MM.1S (cell line): ENCODE measurements at regions not wholly inside any gene's neighbourhood (a gene's known extent, or its start where the extent isn't known, plus 50 kb on each side); places are given as distances from the start of the nearest gene placed in this dataset.

Experiments
- DNase-seq: peaks from one replicate; pipeline ENCODE4 v3.0.0-alpha.2; 2015
- H2AFZ ChIP-seq: fragments of 300-600 bp; sonication (generic); 2 replicates; pipeline ENCODE4 v1.6.0; 2016; ENCODE audit warnings: antibody characterized with exemption, low read length
- H3F3A ChIP-seq: fragments of 300-600 bp; sonication (generic); 2 replicates; pipeline ENCODE4 v1.6.1; 2016; ENCODE audit warnings: mild to moderate bottlenecking, antibody characterized with exemption, low read length, moderate library complexity, mixed read lengths; ENCODE audit not compliant: insufficient read depth
- H3K27ac ChIP-seq: fragments of 300-600 bp; sonication (generic); 2 replicates; pipeline ENCODE4 v1.5.1; 2016; ENCODE audit warnings: mild to moderate bottlenecking, low read length
- H3K27me3 ChIP-seq: fragments of 300-600 bp; sonication (generic); replicated peaks from 2 replicates; pipeline ENCODE4 v1.6.0; 2016; ENCODE audit warnings: low read length; ENCODE audit not compliant: insufficient read depth
- H3K36me3 ChIP-seq: fragments of 300-600 bp; sonication (generic); replicated peaks from 2 replicates; pipeline ENCODE4 v1.6.1; 2016; ENCODE audit warnings: mild to moderate bottlenecking, low read length, mixed read lengths; ENCODE audit not compliant: insufficient read depth
- H3K4me1 ChIP-seq: fragments of 300-600 bp; sonication (generic); 2 replicates; pipeline ENCODE4 v1.6.1; 2016; ENCODE audit warnings: low read length, mixed read lengths
- H3K4me2 ChIP-seq: fragments of 300-600 bp; sonication (generic); 2 replicates; pipeline ENCODE4 v1.6.0; 2016; ENCODE audit warnings: low read depth, low read length
- H3K4me3 ChIP-seq: fragments of 300-600 bp; sonication (generic); 2 replicates; pipeline ENCODE4 v1.5.1; 2016; ENCODE audit warnings: low read length, mixed read lengths
- H3K79me2 ChIP-seq: fragments of 300-600 bp; sonication (generic); 2 replicates; pipeline ENCODE4 v1.6.1; 2016; ENCODE audit warnings: mixed run types, low read length, mixed read lengths
- H3K9ac ChIP-seq: fragments of 300-600 bp; sonication (generic); 2 replicates; pipeline ENCODE4 v1.6.1; 2016; ENCODE audit warnings: low read length, mixed read lengths
- H3K9me2 ChIP-seq: fragments of 300-600 bp; sonication (generic); replicated peaks from 2 replicates; pipeline ENCODE4 v1.6.1; 2016; ENCODE audit warnings: mild to moderate bottlenecking, low read length, mixed read lengths; ENCODE audit not compliant: insufficient read depth
- H3K9me3 ChIP-seq: fragments of 300-600 bp; sonication (generic); replicated peaks from 2 replicates; pipeline ENCODE4 v1.6.1; 2016; ENCODE audit warnings: mild to moderate bottlenecking, low read length, mixed read lengths; ENCODE audit not compliant: insufficient read depth
- H4K20me1 ChIP-seq: fragments of 300-600 bp; sonication (generic); 2 replicates; pipeline ENCODE4 v1.6.1; 2016; ENCODE audit warnings: mild to moderate bottlenecking, low read length, moderate library complexity, mixed read lengths; ENCODE audit not compliant: insufficient read depth
- CTCF ChIP-seq: fragments of 300-600 bp; sonication (generic); IDR thresholded peaks from 2 replicates; pipeline ENCODE4 v1.5.1; 2016; ENCODE audit warnings: antibody characterized with exemption, low read length, mixed read lengths
- EZH2 ChIP-seq: fragments of 300-600 bp; sonication (generic); optimal IDR thresholded peaks from 2 replicates; pipeline ENCODE3; 2017; ENCODE audit warnings: low read depth, mild to moderate bottlenecking, antibody characterized with exemption, low read length, mixed read lengths
- EZH2phosphoT487 ChIP-seq: fragments of 300-600 bp; sonication (generic); IDR thresholded peaks from 2 replicates; pipeline ENCODE4 v1.6.1; 2018; ENCODE audit warnings: antibody characterized with exemption, low read length

GRCh38 chr1:215488850-215489249, 78.3 kb upstream of the KCTD3 start:
- TF ChIP-seq EZH2phosphoT487 (no peak), EZH2 (no peak), CTCF (no peak)
- Histone ChIP-seq H3K79me2 (no peaks in the 10 kb centered on the region), H3K9ac (no peak overlapping the region), H2AFZ (no peak overlapping the region), H3K4me3 (no peak overlapping the region), H3K4me2 (no peak overlapping the region), H3K36me3 (no peaks in the 10 kb centered on the region), H3K27ac (no peak overlapping the region), H3K9me3 (no peaks in the 10 kb centered on the region), H3F3A (no peaks in the 10 kb centered on the region), H4K20me1 (no peaks in the 10 kb centered on the region), H3K9me2 (no peaks in the 10 kb centered on the region), H3K27me3 (no peaks in the 10 kb centered on the region), H3K4me1 (no peaks in the 10 kb centered on the region)
- DNase-seq, result no peak

- no peaks in the 10 kb centered on the region for H3F3A ChIP-seq
- H3K4me3 ChIP-seq, result no peak overlapping the region
- no peak for DNase-seq
- no peaks in the 10 kb centered on the region for H3K9me3 ChIP-seq
- H3K27me3 ChIP-seq, result no peaks in the 10 kb centered on the region
- no peak overlapping the region for H2AFZ ChIP-seq
- no peaks in the 10 kb centered on the region for H3K9me2 ChIP-seq
- H3K9ac ChIP-seq, result no peak overlapping the region
- no peaks in the 10 kb centered on the region for H3K4me1 ChIP-seq
- H3K36me3 ChIP-seq, result no peaks in the 10 kb centered on the region
- H3K27ac ChIP-seq, result no peak overlapping the region
- no peaks in the 10 kb centered on the region for H4K20me1 ChIP-seq
- H3K4me2 ChIP-seq, result no peak overlapping the region
- no peaks in the 10 kb centered on the region for H3K79me2 ChIP-seq
- TF ChIP-seq CTCF, result no peak
- TF ChIP-seq EZH2phosphoT487, result no peak
- no peak for TF ChIP-seq EZH2
Measured at GRCh38 chr1:215489771-215490565, 77.1 kb upstream of the KCTD3 start.

- H3K4me2 ChIP-seq, result no peak overlapping the region
- H3K9ac ChIP-seq, result no peak overlapping the region
- no peak overlapping the region for H3K4me3 ChIP-seq
- no peaks in the 10 kb centered on the region for H3K4me1 ChIP-seq
- no peaks in the 10 kb centered on the region for H3F3A ChIP-seq
- no peaks in the 10 kb centered on the region for H3K9me2 ChIP-seq
- H3K27ac ChIP-seq, result no peak overlapping the region
- no peak for TF ChIP-seq CTCF
- TF ChIP-seq EZH2, result no peak
- no peak for TF ChIP-seq EZH2phosphoT487
- H3K27me3 ChIP-seq, result no peaks in the 10 kb centered on the region
- H3K9me3 ChIP-seq, result no peaks in the 10 kb centered on the region
- DNase-seq, result no peak
- no peak overlapping the region for H2AFZ ChIP-seq
- no peaks in the 10 kb centered on the region for H3K36me3 ChIP-seq
- no peaks in the 10 kb centered on the region for H4K20me1 ChIP-seq
- H3K79me2 ChIP-seq, result no peaks in the 10 kb centered on the region
Measured at GRCh38 chr1:215497528-215497927, 69.6 kb upstream of the KCTD3 start.
